ENCODE measurements at regions not wholly inside any gene's neighbourhood (a gene's known extent, or its start where the extent isn't known, plus 50 kb on each side); places are given as distances from the start of the nearest gene placed in this dataset.
"Not testable (repeated sequence)": the region's sequence is repeated elsewhere in the genome, so short reads cannot be mapped to it uniquely, and the experiment has no call there.

DNA sequence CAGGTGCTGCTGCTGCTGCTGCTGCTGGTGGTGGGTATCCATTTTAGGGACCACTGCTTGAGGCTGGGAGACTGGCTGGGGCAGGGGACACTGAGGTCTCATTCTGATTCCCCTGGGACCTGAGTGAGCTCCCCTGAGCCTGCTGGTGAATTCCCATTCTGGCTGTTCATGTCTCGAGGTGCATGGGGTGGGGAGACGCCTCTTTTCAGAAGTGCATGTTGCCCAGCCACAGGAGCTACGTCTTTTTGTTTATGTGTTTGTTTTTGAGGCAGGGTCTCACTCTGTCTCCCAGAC lies 133.4 kb downstream of the RHOU start:
- no peak for DNase-seq (ENCODE audit: low spot score)

DNA sequence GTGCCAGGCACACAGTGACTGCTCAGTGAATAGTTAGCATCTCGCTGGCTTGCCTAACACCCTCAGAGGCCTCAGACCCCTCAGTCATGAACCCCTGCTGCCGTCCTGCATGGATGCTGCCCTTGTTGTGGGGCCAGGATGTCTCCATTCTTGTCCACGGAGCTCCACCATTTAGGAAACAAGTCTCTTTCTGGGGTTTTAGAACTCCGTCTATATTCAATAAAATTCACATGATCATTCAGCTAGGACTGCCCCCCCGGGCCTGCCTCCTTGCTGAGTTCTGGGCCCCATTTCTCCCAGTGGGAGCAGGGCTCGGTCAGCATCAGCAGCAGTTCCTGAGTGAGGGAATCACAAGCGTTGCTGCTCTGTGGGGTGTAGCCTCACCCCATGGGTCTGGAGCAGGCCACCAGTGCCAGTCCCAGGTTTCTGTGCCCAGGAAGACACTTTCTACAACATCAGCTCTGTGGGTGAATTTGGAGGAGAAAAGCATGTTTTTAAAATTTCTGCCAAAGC lies 134.1 kb downstream of the RHOU start:
- no peak for DNase-seq (ENCODE audit: low spot score)

GRCh38 chr1:228870041-228870713 lies 134.9 kb downstream of the RHOU start:
- DNase-seq (ENCODE audit: low spot score): no peak

GRCh38 chr1:228871314-228872061 lies 136.2 kb downstream of the RHOU start:
- no peak for DNase-seq (ENCODE audit: low spot score)

- DNase-seq (ENCODE audit: low spot score): no peak
These were observed 136.8 kb downstream of the RHOU start for GRCh38 chr1:228872080-228872479.

- no peak for DNase-seq (ENCODE audit: low spot score)
These were observed 138.4 kb downstream of the RHOU start for GRCh38 chr1:228873709-228874108.

GRCh38 chr1:228875741-228876140 lies 140.5 kb downstream of the RHOU start:
- no peak for DNase-seq (ENCODE audit: low spot score)

DNA sequence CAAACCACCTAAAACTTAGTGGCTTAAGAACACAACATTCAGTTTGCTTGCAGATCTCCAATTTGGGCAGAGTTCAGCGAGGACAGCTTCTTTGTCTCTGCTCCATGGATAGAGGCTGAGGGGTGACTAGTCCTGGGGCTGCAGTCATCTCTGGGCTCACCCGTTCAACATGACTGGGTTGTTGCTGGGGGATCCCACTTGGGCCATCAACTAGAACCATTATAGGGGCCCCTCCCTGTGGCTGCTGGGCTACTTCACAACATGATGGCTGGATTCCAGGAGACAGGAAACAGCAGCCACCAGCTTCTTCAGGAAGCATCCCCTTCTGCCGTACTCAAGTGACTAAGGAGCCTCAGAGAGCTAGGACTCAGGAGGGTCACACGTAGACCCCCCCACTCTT lies 140.9 kb downstream of the RHOU start:
- DNase-seq (ENCODE audit: low spot score): no peak

GRCh38 chr1:228879164-228879563 lies 143.9 kb downstream of the RHOU start:
- no peak for DNase-seq (ENCODE audit: low spot score)

GRCh38 chr1:228882041-228882770 lies 146.9 kb downstream of the RHOU start:
- no peak for DNase-seq (ENCODE audit: low spot score)

DNA sequence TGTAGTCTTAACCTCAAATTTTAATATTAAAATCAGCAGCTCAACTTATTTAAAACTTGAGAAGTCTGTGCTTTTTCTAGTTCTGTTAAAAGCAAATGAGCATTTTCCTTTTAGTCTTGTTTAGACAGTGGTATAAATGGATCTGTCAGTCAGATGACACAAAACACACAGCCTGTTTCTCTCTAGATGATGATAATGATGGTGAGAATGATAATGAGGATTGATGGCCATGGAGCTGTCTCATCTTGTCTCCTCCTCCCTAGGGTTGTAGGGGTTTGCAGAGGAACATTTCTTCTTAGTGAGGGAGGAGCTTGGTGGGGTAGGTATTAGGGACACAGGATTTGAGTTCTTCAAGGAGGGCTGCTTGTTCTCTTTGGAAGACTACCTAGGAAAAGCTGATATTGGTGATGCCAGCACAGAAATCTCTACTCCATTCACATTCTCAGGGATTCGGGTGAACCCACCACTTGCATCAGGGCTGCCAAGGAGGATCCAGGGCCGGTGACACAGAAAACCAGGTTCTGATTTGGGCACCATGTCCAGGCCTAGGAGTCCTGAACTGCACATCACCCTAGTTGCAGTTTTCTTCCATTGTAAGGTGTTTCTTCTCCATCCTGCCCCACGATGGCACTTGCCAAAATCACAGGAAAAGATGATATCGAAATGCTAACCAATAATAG lies 147.6 kb downstream of the RHOU start:
- no peak for DNase-seq (ENCODE audit: low spot score)

DNA sequence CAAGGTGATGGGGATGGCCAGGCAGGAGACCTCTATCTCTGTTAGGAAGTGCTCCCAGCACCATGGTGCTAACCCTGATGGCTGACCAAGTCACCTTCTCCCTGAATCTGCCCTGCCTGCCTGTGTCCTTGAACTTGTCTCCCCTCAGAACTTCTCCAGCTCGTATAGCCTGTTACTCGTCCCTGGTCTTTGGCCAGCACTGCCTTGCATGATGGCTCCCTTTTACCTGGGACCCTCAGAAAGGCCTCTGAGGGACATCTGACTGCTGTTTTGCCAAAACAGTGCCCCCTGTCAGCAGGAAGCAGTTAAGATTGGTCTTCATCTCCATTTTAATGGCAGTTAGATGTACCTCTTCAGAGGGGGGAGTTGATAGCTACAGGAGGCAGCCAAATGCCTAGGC lies 148.3 kb downstream of the RHOU start:
- DNase-seq (ENCODE audit: low spot score): no peak

GRCh38 chr1:228884196-228884595 lies 148.9 kb downstream of the RHOU start:
- no peak for DNase-seq (ENCODE audit: low spot score)

GRCh38 chr1:228884615-228885566 lies 149.6 kb downstream of the RHOU start:
- no peak for DNase-seq (ENCODE audit: low spot score)

- no peak for DNase-seq (ENCODE audit: low spot score)
These were observed 150.6 kb downstream of the RHOU start for GRCh38 chr1:228885845-228886244.

GRCh38 chr1:228887101-228887500 lies 151.8 kb downstream of the RHOU start:
- no peak for DNase-seq (ENCODE audit: low spot score)

GRCh38 chr1:228887960-228888359 lies 152.7 kb downstream of the RHOU start:
- no peak for DNase-seq (ENCODE audit: low spot score)

GRCh38 chr1:228889289-228889688 lies 154.0 kb downstream of the RHOU start:
- no peak for DNase-seq (ENCODE audit: low spot score)

GRCh38 chr1:228891272-228892034 lies 156.2 kb downstream of the RHOU start:
- DNase-seq (ENCODE audit: low spot score): no peak

GRCh38 chr1:228892200-228892599 lies 156.9 kb downstream of the RHOU start:
- not testable (repeated sequence) for DNase-seq (ENCODE audit: low spot score)
